ENCODE measurements at regions not wholly inside any gene's neighbourhood (a gene's known extent, or its start where the extent isn't known, plus 50 kb on each side); places are given as distances from the start of the nearest gene placed in this dataset.

- TF ChIP-seq CTCF (conservative IDR thresholded peaks at IDR 0.05; ENCODE audit: low read depth, low read length), result no peak
- TF ChIP-seq EZH2phosphoT487 (IDR thresholded peaks at IDR 0.05; ENCODE audit: borderline replicate concordance, low read length), result no peak
- TF ChIP-seq EZH2 (IDR thresholded peaks at IDR 0.05; ENCODE audit: low read length, unreplicated experiment), result no peak
Measured at GRCh38 chr5:175275748-175276147, 168.2 kb downstream of the DRD1 start.
